GM21423 (cell line): ENCODE measurements at regions not wholly inside any gene's neighbourhood (a gene's known extent, or its start where the extent isn't known, plus 50 kb on each side); places are given as distances from the start of the nearest gene placed in this dataset.

Source experiments
- ATAC-seq: cut with Tn5 transposase; IDR thresholded peaks from one replicate; pipeline ENCODE4 v1.9.1; 2021; ENCODE audit warnings: mild to moderate bottlenecking, moderate library complexity; ENCODE audit not compliant: unreplicated experiment

GRCh38 chr6:11926594-11927407 lies 85.3 kb upstream of the HIVEP1 start:
- no peak for ATAC-seq

GRCh38 chr6:11925805-11926204 lies 86.3 kb upstream of the HIVEP1 start:
- no peak for ATAC-seq

DNA sequence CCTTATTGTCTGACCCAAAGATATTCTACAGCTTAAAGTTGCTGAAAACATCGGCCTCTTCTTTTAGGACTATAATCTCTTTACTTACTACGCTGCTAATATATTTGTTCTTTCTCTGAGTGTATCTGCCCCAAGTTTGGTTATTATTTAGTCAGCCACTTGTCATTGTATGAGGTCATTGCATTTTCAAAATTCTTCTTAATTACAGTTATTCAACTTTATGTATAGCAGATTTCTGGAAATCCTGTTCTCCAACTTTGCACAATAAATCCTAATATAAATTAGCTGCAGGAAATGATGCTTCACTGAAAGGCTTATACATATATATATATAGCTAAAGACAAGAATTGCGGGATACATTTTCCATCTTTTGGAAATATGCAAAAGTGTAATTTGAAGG lies 88.5 kb upstream of the HIVEP1 start:
- ATAC-seq = no peak

GRCh38 chr6:11922901-11923300 lies 89.2 kb upstream of the HIVEP1 start:
- no peak for ATAC-seq

GRCh38 chr6:11921751-11922150 lies 90.4 kb upstream of the HIVEP1 start:
- ATAC-seq = no peak

DNA sequence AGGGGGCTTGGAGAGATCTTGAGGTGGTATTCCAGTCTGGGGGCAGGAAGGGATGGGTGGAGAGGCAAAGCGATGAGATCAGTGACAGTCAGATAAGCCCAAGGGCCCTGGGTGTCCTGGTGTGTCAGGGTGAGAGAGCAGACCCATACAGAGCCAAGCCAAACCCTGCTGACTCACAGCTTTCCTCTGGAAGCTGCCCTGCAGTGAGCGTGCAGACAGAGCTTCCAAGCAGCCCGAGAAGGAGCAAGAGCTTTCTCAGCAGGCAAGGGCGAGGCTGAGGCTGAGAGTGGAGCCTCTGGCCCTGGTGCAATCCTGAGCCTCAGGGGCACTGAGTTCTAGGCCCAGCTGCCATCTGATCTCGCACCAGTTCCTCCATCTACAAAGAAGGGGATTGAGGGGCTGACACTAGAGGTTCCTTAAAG lies 91.1 kb upstream of the HIVEP1 start:
- no peak for ATAC-seq

DNA sequence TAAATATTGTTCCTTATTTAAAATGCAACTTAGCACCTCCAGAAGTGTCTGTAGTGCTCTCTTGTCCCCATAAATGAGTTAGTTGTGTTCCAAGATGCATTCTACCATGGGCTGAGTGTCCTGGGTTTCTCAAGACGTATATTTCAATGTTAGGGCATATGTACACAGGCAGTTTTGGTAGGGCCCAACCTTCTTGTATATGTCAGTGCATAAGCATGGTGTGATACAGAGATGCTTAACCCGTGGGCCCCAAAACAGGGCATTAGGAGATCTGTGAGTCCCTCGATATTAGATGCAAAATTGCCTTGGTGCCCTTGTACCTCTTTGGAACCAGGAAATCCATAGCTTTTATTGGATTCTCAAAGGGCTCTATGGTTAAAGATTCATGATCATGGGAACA lies 91.5 kb upstream of the HIVEP1 start:
- no peak for ATAC-seq

- no peak for ATAC-seq
Observed at GRCh38 chr6:11919771-11920440, 92.2 kb upstream of the HIVEP1 start.

- no peak for ATAC-seq
Observed at GRCh38 chr6:11918739-11919605, 93.1 kb upstream of the HIVEP1 start.

GRCh38 chr6:11917951-11918738 lies 94.0 kb upstream of the HIVEP1 start:
- ATAC-seq = no peak

DNA sequence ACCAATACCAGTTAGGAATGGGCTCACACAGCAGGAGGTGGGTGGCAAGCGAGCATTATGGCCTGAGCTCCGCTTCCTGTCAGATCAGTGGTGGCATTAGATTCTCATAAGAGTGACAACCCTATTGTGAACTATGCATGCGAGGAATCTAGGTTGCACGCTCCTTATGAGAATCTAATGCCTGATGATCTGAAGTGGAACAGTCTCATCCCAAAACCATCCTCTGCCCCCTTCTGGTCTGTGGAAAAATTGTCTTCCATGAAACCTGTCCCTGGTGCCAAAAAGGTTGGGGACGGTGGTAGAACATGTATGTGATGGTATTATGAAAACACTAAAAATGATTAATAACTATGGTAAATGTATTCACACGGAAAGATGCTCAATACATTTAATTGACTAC lies 99.7 kb upstream of the HIVEP1 start:
- ATAC-seq = no peak

DNA sequence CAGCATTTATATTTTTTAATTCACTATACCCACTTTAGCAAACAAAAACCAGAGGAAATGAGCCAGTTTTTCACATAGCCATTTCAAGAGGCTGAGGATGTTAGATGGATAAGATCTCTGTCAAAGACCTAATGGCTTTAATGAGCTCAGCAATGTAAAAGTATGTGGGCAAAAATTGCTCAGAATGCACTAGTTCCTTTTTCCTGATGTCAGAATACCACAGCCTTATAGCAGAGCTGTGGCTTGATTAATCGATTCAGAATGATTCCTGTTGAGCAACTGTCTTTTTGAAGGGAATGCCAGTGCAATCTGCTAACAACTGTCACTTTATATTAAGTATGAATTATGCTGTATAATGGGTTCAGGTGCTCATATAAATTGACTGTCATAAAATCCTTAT lies 100.6 kb upstream of the HIVEP1 start:
- no peak for ATAC-seq

DNA sequence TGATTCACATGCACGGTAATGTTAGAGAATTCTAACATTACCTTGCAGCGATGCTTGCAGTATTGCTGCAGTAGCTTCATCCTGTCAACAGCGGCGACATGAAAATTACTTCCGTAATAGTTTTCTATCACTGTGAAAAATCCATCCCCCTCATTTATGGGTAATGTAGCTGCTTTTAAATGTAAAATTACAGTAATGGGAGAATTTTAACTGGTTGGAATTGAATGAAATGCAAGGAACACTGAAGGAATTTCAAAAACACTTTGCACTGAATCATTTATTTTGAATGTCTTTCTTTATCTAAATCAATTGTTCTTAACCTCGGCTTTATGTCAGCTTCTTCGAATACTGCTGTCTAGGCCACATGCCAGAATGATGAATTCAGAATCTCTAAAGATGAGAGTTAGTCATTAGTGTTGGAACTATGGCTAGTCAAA lies 102.4 kb upstream of the HIVEP1 start:
- no peak for ATAC-seq

DNA sequence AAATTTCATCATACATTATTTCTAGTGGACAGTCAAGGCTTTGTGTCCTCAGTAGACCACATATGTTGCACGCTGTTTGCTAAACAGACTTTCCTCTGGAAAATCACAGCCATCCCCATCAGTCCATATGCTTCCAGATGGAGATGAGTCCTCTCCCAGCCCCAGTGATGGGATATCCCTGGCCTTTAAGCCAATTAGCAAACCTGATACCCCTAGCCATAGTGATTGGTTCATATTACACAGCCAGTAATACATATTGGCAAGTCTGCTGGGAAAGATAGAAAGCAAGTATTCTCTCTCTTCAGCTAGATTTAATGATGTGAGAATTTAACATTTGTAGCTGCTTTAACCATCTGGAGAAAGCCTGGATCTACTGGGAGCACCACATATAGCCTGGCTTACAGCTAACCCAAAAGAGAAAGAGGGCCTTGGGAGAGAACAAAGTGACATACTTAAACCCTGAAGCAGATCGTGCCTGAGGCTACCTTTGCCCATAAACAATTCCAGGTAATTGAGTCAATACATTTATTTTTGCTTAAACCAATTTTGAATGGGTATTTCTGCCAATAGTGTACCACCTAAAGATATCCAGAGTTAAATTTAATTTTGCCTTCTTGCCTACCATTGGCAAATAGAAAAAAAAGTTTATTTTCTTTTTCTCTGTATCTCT lies 103.5 kb upstream of the HIVEP1 start:
- ATAC-seq = no peak

DNA sequence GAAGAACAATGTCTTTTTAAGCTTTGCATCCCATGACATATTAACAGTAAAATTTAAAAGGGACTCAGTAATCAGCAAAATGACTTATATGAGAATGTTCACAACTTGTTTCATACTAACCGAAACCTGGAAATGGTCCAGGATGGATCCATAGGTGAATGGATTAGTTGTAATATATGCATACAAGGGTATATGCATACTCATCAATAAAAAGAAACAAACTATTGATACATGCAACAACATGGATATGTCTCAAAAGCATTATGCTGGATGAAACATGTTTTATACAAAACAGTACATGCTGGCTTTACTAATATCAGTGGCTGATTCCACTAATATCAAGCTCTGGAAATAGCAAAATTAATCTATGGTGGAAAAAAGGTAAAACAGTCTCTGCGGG lies 108.5 kb upstream of the HIVEP1 start:
- no peak for ATAC-seq

DNA sequence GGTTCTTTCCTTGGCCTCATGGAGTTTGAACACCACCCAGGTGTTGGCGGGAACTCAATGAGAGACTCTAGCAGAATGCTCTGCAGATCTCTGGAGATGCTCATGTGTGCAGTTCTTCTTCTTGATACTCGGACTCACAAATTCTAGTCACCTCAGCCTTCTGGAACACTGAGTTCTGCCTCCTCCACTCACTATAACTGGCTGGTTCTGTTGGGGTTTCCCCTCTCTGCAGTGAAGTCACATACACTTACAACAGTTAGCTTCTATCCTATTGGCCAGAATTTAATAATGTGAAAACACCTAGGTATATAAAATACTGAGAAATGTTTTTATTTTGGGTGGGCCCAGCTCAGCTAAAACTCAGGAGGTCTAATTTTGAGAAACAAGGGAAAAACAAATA lies 109.6 kb upstream of the HIVEP1 start:
- ATAC-seq = no peak

- ATAC-seq = no peak
Observed at GRCh38 chr6:11900662-11901598, 111.2 kb upstream of the HIVEP1 start.

DNA sequence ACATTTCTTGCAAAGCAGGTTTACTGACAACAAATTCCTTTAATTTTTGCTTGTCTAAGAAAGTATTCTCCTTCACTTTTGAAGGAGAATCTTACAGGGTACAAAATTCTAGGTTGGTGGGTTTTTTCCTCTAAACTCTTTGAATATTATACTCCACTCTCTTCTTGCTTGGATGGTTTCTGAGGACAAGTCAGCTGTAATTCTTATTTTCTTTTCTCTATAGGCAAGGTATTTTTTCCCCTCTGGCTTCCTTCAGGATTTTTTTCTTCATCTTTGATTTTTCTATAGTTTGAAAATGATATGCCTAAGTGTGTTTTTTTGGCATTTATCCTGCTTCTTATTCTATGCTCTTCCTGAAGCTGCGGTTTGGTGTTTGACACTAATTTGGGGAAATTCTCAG lies 112.5 kb upstream of the HIVEP1 start:
- ATAC-seq = no peak

GRCh38 chr6:11894212-11894611 lies 115.6 kb upstream of the ADTRP start:
- ATAC-seq = no peak
